HG02610 (cell line): ENCODE measurements at regions not wholly inside any gene's neighbourhood (a gene's known extent, or its start where the extent isn't known, plus 50 kb on each side); places are given as distances from the start of the nearest gene placed in this dataset.
"Not testable (repeated sequence)": the region's sequence is repeated elsewhere in the genome, so short reads cannot be mapped to it uniquely, and the experiment has no call there.

ENCODE experiments used
- ATAC-seq: cut with Tn5 transposase; IDR thresholded peaks from one replicate; pipeline ENCODE4 v1.9.1; 2021; ENCODE audit warnings: mild to moderate bottlenecking, moderate library complexity; ENCODE audit not compliant: unreplicated experiment

DNA sequence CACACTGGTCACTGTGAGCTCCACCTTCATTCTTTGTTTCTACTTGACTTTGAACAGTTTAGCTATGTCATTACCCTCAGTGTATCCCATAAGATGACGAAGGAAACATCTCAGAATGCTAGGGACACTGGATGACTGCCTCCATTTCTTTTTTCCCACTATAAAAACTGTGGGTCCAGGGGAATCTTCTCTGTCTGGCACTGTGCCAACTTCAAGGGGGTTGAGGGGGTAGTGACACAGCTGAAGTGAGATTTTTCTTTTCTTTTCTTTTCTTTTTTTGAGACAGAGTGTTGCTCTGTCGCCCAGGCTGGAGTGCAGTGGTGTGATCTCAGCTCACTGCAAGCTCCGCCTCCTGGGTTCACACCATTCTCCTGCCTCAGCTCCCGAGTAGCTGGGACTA, 302.6 kb upstream of the TARS1 start:
- not testable (repeated sequence) for ATAC-seq

GRCh38 chr5:33143405-33144123, 297.2 kb upstream of the TARS1 start:
- no peak for ATAC-seq

GRCh38 chr5:33146881-33147280, 293.9 kb upstream of the TARS1 start:
- no peak for ATAC-seq

- no peak for ATAC-seq
These were observed 292.7 kb upstream of the TARS1 start for GRCh38 chr5:33148076-33148513.

DNA sequence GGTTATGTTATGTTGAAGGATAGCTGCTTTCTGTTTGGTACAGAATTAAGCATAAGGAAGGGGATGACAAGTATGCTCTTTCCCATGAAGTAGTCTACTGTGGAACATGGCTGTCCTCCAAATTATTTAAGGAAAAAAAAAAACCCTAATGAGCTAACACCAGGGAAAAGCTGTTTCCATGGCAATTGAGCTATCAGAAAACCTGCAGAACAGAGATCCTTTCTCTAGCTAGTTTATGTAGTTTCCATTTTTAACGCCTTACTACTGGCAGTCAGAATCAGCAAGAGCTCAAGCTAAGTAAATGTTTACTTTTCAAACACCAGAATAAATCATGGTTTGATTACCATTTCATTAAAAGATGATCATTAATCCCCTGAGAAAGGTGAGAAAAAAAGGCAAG, 287.4 kb upstream of the TARS1 start:
- ATAC-seq: no peak

GRCh38 chr5:33153831-33154230, 286.9 kb upstream of the TARS1 start:
- ATAC-seq: no peak

DNA sequence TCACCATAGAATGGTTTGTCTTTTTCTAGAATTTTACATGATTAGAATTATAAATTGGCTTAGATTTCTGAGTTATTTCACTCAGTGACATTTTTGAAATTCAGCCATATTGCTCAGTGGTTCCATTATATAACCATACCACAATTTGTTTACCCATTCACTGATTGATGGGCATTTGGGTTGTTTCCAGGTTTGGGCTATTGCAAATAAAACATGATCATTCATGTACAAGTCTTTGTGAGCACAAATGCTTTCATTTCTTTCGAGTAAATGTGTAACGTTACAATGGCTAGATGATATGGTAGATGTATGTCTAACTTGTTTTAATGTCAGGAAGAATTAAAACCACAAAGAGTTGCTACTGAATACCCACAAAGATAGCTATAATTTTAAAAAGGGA, 279.9 kb upstream of the TARS1 start:
- ATAC-seq: no peak

DNA sequence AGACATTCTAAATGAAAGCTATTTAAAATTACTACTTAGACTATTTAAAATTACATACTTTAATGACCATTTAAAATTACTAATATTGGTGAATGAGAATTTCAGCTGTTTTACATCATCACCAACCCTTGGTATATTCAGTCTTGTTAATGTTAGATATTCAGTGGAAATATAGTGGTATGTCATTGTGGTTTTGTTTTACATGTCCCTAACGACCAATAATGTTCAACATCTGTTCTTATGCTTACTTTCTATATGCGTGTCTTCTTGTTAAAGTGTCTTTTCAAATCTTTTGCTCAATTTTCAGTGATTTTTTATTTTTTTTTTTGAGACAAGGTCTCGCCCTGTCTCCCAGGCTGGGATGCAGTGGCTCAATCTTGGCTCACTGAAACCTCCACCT, 279.3 kb upstream of the TARS1 start:
- ATAC-seq: no peak

- ATAC-seq: no peak
These were observed 278.7 kb upstream of the TARS1 start for GRCh38 chr5:33162057-33162456.

- no peak for ATAC-seq
These were observed 274.2 kb upstream of the TARS1 start for GRCh38 chr5:33166522-33166921.

GRCh38 chr5:33166948-33167347, 273.8 kb upstream of the TARS1 start:
- no peak for ATAC-seq

DNA sequence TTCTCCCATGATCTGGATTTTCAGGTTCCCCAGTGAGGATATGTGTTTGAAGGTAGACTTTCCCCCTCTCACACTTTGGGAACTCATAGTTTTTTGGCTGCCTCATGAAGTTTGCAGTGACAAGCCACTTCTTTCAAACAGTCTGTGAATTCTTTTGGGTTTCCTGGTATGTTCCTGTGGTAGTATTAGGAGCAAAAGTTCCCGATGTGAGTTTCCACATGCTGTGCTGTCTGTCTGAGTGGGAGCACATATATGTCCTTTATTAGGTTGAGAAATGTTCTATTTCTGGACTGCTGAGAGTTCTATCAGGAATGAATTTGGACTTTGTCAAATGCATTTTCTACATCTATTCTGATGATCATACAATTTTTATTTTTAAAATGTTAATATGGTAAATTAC, 273.2 kb upstream of the TARS1 start:
- no peak for ATAC-seq

DNA sequence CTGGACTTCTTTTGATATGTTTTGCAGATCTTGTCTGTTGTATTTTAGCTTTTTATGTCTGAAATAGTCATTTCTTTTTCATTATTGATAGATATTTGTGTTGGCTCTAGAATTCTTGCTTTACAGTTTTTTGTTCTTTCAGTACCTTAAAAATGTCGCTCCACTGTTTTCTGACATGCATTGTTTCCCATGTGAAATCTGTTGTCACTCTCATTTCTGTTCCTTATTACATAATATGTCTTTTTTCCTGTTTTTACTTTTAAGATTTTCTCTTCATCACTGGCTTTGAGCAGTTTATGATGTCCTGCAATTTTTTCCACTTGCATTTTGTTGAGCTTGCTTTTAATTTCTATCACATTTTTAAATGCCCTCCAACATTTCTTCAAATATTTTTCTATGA, 270.4 kb upstream of the TARS1 start:
- no peak for ATAC-seq

DNA sequence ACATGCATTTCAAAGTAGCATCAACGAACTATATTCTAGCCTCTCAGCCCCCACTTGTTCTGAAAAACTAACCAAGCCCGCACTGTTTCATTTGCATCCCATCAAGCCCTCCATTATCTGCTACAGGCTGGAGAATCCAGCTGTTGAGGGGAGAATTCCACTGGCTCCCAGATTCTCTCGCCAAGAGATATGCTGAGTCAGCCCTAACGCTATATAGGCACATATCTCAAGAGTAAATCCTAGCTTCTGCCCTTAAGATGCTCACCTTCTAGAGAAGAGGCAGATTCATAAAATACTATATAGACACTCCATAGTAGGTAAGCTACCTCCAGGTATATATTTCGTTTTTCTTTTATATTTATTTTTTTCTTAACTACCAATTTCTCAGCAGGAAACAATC, 266.4 kb upstream of the TARS1 start:
- ATAC-seq: no peak

- ATAC-seq: no peak
These were observed 261.5 kb upstream of the TARS1 start for GRCh38 chr5:33179301-33179700.

GRCh38 chr5:33180900-33181299, 259.9 kb upstream of the TARS1 start:
- ATAC-seq: no peak

DNA sequence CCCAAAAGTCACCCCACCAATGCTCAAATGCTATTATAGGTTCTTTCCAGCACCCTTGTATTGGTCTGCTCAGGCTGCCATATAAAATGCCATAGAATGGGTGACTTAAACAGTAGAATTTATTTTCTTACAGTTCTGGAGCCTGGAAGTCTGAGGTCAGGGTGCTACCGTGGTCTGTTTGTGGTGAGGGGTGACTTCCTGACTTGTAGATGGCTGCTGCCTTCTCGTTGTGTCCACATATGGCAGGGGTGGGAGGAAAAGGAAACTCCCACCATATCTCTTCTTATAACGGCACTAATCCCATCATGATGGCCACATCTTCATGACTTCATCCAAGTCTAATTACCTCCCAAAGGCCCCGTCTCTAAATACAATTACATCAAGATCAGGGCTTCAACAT, 257.8 kb upstream of the TARS1 start:
- ATAC-seq: no peak

GRCh38 chr5:33184367-33184766, 256.4 kb upstream of the TARS1 start:
- no peak for ATAC-seq

- no peak for ATAC-seq
These were observed 252.7 kb upstream of the TARS1 start for GRCh38 chr5:33188089-33188488.

- ATAC-seq: no peak
These were observed 245.9 kb upstream of the TARS1 start for GRCh38 chr5:33194914-33195313.

DNA sequence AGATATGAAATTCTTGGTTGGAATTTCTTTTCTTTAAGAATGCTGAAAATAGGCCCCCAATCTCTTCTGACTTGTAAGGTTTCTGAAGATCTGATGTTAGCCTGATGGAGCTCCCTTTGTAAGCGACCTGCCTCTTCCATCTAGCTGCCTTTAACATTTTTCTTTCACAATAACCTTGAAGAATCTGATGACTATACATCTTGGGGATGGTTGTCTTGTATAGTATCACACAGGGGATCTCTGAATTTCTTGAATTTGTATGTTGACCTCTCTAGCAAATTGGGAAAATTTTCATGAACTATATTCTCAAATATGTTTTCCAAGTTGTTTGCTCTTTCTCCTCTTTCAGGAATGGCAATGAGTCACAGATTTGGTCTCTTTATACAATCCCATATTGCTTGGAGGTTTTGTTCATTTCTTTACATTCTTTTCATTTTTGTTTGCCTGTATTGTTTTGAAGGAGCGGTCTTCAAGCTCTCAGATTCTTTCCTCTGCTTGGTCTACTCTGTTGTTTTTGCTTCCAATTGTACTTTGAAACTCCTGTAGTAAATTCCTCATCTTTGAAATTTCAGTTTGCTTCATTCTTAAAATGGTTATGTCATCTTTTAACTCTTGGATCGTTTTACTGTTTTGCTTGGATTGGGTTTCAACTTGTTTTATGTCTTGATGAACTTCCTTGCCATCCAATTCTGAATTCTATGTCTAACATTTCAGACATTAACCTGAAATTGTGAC, 245.2 kb upstream of the TARS1 start:
- no peak for ATAC-seq

- no peak for ATAC-seq
These were observed 241.9 kb upstream of the TARS1 start for GRCh38 chr5:33198836-33199235.

- no peak for ATAC-seq
These were observed 236.8 kb upstream of the TARS1 start for GRCh38 chr5:33203931-33204330.
